CD4-positive, alpha-beta T cell treated with Interleukin-15 for 1 hour (primary cell): ENCODE measurements at regions not wholly inside any gene's neighbourhood (a gene's known extent, or its start where the extent isn't known, plus 50 kb on each side); places are given as distances from the start of the nearest gene placed in this dataset.

Experiments used
- DNase-seq: peaks from one replicate; pipeline ENCODE4 v3.0.0-alpha.2; 2020

DNA sequence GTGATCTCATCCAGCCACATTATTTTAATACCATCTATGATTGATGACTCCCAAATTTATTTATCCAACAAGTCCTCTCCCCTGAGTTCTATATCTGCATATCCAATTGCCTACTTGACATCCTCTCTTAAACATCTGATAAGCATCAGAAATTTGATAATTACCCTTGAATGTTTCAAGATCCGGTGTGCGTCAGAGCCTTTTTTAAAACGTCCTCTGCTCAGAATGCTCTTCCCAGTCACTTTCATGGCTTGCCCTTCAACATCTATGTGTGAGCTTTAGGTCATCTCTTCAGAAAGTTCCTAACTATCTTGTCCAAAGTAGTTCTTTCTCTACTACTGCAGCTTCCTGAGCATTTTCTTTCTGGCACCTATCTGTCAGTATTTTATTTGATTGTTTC lies 364.3 kb downstream of the PLPP3 start:
- no peak for DNase-seq

- no peak for DNase-seq
These were observed 366.3 kb downstream of the PLPP3 start for GRCh38 chr1:56213068-56213467.

DNA sequence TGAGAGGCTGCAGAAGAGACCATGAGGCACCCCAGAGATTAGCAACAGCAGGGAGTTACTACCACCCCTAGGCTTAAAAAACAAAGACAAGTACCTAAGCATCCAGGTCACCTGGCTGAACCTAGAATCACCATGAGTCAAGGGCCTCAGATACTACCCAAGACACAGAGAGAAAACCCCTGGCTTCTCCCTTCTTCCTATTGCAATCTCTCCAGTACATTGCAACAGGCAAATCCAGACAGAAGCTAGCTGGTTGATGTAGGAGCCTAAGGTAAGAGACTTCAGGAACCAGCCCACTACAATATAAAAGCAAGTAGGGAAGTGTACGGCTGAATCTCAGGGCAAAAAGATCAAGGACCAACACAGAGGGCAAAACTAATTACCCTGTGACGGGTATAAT lies 367.2 kb downstream of the PLPP3 start:
- no peak for DNase-seq

GRCh38 chr1:56206391-56206790 lies 373.0 kb downstream of the PLPP3 start:
- no peak for DNase-seq

GRCh38 chr1:56204206-56204605 lies 375.2 kb downstream of the PLPP3 start:
- DNase-seq: no peak

- DNase-seq: no peak
These were observed 376.4 kb downstream of the PLPP3 start for GRCh38 chr1:56202796-56203492.

- DNase-seq: no peak
These were observed 377.2 kb downstream of the PLPP3 start for GRCh38 chr1:56202186-56202585.

DNA sequence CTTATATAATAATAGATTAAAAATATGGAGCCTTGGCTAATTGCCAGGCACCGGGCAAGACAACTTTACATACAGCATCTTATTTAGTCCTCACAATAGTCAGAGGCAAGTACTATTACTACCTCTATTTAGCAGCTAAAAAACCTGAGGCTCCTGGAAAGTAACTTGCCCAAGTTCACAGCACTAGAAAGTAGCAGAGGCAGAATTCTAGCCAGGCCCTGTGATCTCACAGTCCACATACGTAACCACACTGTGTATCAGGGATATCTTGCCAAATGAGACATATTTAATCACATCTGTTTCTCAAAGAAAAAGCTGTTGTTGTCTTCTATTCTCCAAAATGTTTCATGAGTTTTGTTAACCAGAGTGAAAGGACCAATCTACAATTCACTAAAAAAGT lies 378.5 kb downstream of the PLPP3 start:
- DNase-seq: no peak

GRCh38 chr1:56200442-56200841 lies 378.9 kb downstream of the PLPP3 start:
- no peak for DNase-seq

- DNase-seq: no peak
These were observed 379.4 kb downstream of the PLPP3 start for GRCh38 chr1:56199956-56200355.

- DNase-seq: no peak
These were observed 380.3 kb downstream of the PLPP3 start for GRCh38 chr1:56199061-56199460.

DNA sequence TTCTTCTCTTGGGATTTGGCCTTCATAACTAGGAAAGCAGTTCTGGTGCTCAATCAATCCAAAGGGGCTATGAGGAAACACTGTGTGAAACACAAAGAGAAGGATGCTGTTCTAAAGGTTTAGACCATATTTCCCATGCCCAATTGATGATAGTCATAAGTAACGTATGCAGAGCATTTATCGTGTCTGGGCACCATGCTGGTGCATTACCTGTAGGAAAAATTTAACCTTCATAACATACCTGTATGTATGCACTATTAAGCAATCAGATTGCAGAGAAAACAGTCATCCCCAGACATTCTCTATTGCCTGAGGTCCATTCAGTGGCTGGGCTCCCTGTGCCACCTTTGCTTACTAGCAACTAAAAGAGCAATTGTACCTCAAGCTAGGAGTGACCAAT lies 381.4 kb downstream of the PLPP3 start:
- no peak for DNase-seq

DNA sequence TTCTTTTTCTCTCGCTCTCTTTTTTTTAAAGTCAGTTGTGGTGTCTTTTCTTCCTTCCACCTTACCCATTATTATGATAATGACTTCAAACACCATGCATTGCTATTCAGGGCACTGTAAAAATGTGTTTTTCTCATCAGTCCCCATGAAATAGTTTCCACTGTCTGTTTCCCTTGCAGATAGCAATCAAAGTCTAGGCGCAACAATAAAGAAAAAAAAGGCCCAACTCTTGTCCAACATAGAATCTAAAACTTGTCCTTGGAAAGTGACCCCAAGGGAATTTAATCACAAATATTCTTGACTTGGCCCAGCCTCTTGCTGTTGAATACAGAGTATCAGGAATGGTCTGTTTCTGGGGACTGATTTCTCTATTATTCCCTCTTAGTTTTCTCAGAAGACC lies 382.5 kb downstream of the PLPP3 start:
- no peak for DNase-seq

DNA sequence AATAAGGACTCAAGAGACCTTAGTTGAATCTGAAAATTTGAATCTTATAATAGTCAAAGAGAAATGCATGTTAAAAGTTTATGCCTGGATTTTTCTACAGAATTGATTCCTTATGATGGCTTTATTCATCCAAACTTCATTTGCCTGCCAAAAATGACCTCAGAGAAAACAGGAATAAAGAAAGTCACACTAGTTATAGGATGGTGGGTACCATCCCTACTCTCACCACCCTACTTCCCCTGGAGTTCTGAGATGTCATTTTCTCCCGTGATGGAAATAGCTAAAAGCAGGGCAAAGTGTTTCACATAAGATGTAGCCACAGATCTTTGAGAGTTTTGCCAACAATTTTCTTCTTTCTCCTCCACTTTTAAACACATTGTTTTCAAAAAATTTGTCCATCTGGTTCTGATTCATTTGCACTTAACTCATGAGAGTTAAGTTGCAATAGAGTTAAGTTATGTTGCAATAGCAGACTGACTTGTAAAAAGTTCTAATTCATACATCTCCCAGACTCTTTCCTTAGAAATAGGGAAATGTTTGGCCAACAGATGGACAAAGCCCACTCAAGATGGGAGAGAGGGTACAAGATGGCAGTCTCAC lies 384.6 kb downstream of the PLPP3 start:
- no peak for DNase-seq

DNA sequence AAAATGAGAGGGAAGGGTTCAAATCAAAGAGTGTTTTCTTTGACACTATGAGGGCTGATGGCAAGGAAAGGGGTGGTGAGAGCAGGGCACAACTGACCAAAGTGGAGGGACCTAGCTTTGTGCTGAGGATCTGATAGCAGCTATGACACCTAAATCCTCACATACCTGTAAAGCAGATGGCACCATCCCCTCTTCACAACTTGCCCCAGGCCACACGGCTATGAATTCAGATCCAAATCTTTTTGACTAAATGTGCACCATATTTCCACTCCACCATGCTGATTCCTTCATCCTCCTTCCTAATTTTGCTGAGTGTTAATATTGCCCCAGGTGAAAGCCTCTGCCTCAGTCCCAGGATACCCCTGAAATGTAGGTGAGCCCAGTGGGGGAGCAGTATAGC lies 385.7 kb downstream of the PLPP3 start:
- no peak for DNase-seq

GRCh38 chr1:56191369-56191768 lies 388.0 kb downstream of the PLPP3 start:
- no peak for DNase-seq

DNA sequence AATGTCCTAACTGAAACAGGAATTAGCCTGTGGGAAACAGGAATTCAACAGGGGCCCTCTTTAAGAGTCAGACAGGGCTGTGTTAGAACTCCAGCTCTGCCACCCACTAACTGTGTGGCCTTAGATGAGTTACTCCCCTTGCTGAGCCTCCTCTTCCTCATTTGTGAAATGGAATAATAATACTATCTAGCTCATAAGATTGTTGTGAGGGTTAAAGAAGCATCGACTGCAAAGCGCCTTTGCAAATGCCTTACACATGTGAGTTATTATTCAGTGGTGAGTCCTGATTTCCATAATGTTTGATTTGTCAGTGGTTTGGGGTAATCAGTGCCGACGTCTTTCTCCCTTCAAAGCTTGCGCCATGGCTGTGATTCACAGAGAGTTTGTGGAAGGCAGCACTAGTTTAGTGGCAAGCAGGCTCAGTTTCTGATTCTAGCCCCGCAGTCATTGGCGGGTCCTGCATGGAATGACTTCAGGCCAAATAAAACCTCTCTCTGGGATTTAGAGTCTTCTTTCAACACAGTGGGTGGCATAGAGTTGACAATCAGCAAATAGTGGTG lies 388.5 kb downstream of the PLPP3 start:
- no peak for DNase-seq

DNA sequence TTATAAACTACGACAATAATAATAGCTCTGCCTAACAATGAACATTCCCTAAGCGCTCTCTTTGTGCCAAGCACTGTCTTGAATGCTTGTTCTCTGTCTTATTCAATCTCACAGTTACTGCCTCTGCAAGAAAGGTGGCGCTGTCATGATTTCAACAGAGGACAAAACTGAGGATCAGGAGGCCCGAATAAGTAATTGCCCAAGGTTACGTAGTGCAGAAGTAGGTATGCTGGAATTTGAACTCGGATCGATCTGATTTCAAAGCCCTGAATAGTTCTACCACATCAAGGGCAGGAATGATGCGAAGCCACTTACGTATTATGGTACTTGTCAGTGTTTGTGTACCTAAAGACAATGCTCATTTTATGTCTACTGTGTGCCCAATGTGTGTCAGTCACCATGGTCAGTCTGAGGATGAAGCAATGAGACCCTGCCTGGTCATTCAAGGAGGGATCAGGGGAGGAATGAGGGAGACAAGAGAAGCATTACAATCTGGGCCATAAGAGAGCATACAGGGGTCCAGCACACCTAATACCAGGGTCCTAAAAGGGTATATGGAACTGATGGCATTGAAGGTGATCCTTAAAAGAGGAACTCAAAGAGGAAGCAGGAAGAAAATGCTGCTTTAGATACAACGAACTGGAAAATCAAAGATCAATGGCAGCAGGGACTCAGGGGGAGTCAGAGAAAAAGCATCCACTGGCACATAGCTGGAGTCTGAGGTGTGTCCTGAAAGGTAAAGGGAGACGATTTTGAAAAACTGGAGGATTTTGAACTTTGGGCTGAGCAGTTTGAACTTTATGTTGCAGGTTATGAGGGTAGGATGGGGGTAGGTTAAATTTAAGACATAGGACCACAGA lies 389.2 kb downstream of the PLPP3 start:
- DNase-seq: no peak

GRCh38 chr1:56189454-56189853 lies 389.9 kb downstream of the PLPP3 start:
- no peak for DNase-seq

DNA sequence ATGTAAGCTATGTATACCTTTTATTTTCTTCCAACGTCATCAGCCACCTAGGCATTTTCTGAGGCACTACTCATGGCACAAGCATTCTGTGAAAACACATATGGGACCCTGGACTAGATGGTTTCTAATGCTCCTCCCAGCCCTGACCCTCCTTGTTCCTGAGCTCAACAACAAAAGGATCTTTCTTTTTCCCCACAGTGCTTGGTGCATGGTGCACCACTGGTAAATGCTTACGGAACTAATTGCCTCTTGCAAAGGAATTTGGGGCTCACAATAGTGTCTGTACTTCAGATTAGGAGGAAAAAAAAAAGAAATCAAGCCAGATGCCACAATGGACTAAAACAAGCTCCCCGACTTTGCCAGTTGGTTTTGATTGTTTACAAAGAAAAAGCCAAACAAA lies 390.5 kb downstream of the PLPP3 start:
- no peak for DNase-seq

- no peak for DNase-seq
These were observed 391.1 kb downstream of the PLPP3 start for GRCh38 chr1:56188221-56188620.

DNA sequence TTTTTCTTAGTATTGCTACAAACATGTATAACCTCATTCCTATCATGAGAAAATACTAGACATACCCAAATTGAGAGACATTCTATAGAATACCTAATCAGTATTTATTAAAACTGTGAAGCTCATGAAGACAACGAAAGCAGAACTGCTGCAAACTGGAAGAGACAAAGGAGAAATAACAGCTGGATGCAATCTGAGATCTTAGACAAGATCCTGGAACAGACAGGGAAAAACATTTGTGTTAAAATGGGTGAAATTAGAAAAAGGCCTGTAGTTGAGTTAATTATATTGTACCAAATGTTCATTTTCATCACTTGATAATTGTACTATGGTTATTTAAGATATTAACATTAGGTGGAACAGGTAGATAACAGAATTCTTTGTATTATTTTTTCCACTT lies 392.0 kb downstream of the PLPP3 start:
- no peak for DNase-seq

GRCh38 chr1:56185493-56185892 lies 393.9 kb downstream of the PLPP3 start:
- no peak for DNase-seq

GRCh38 chr1:56183151-56183550 lies 396.2 kb downstream of the PLPP3 start:
- no peak for DNase-seq
